WTC11 (cell line): ENCODE measurements at regions not wholly inside any gene's neighbourhood (a gene's known extent, or its start where the extent isn't known, plus 50 kb on each side); places are given as distances from the start of the nearest gene placed in this dataset.

Source experiments
- ATAC-seq: fragments of 200-7000 bp; cut with Tn5 transposase; 2 replicates; pipeline ENCODE4 v1.10.0; 2021; ENCODE audit warnings: mild to moderate bottlenecking, moderate library complexity
- CTCF ChIA-PET: fragments of 300-600 bp; sonication (Branson Sonifier 250); formaldehyde crosslinking; loops from one replicate; lab custom pipeline; 2021; ENCODE audit warnings: antibody characterized with exemption; lab: Charles Lee
- POLR2A ChIA-PET: fragments of 350-600 bp; sonication (Branson Sonifier 250); formaldehyde crosslinking; loops from one replicate; lab custom pipeline; 2021; ENCODE audit warnings: antibody characterized with exemption; lab: Charles Lee
- DNase-seq: peaks from one replicate; pipeline ENCODE4 v3.0.0; 2021; ENCODE audit warnings: low spot score
- H3K27ac Mint-ChIP-seq: 2 replicates; pipeline ENCODE4 v1.8.0; 2021; ENCODE audit warnings: mixed read lengths
- H3K27me3 Mint-ChIP-seq: 2 replicates; pipeline ENCODE4 v1.8.0; 2021; ENCODE audit warnings: low read depth, mild to moderate bottlenecking, moderate library complexity, mixed read lengths
- H3K36me3 Mint-ChIP-seq: 2 replicates; pipeline ENCODE4 v1.8.0; 2021; ENCODE audit warnings: mixed read lengths
- H3K4me1 Mint-ChIP-seq: 2 replicates; pipeline ENCODE4 v1.8.0; 2022; ENCODE audit warnings: mixed read lengths
- H3K4me3 Mint-ChIP-seq: 2 replicates; pipeline ENCODE4 v1.8.0; 2021; ENCODE audit warnings: mild to moderate bottlenecking, moderate library complexity, mixed read lengths
- H3K9me3 Mint-ChIP-seq: 2 replicates; pipeline ENCODE4 v1.8.0; 2021; ENCODE audit warnings: mixed read lengths
- AFF4 ChIP-seq: sonication (generic); formaldehyde crosslinking; IDR thresholded peaks from 2 replicates; pipeline ENCODE4 v1.8.1; 2023; ENCODE audit warnings: mild to moderate bottlenecking, missing genetic modification reagents, borderline replicate concordance
- ARID4B ChIP-seq: sonication (generic); formaldehyde crosslinking; IDR thresholded peaks from 2 replicates; pipeline ENCODE4 v1.8.0; 2023; ENCODE audit warnings: missing genetic modification reagents, mild to moderate bottlenecking, borderline replicate concordance
- ATF6 ChIP-seq: sonication (generic); formaldehyde crosslinking; IDR thresholded peaks from 2 replicates; pipeline ENCODE4 v1.8.1; 2023; ENCODE audit warnings: mild to moderate bottlenecking, missing genetic modification reagents
- ELF4 ChIP-seq: sonication (generic); formaldehyde crosslinking; IDR thresholded peaks from 2 replicates; pipeline ENCODE4 v1.8.1; 2022; ENCODE audit warnings: low read depth, mild to moderate bottlenecking, moderate library complexity, missing genetic modification reagents
- GRHL2 ChIP-seq: fragments of 250-450 bp; sonication (Bioruptor Pico); IDR thresholded peaks from 2 replicates; pipeline ENCODE4 v1.8.0; 2022; ENCODE audit warnings: mild to moderate bottlenecking, moderate library complexity; ENCODE audit not compliant: insufficient replicate concordance, severe bottlenecking
- HMGA2 ChIP-seq: fragments of 250-450 bp; sonication (Bioruptor Pico); IDR thresholded peaks from 2 replicates; pipeline ENCODE4 v1.4.0; 2021; ENCODE audit warnings: mild to moderate bottlenecking, moderate library complexity
- MAX ChIP-seq: sonication (generic); formaldehyde crosslinking; IDR thresholded peaks from 2 replicates; pipeline ENCODE4 v1.8.0; 2022; ENCODE audit warnings: mild to moderate bottlenecking, missing genetic modification reagents
- NR1H2 ChIP-seq: sonication (generic); formaldehyde crosslinking; IDR thresholded peaks from 2 replicates; pipeline ENCODE4 v1.9.0; 2021; ENCODE audit warnings: mild to moderate bottlenecking, moderate library complexity, missing genetic modification reagents
- NR2C2 ChIP-seq: sonication (generic); formaldehyde crosslinking; IDR thresholded peaks from 2 replicates; pipeline ENCODE4 v1.8.0; 2022; ENCODE audit warnings: mild to moderate bottlenecking, missing genetic modification reagents
- NR3C1 ChIP-seq: sonication (generic); formaldehyde crosslinking; conservative IDR thresholded peaks from 2 replicates; pipeline ENCODE4 v1.8.1; 2023; ENCODE audit warnings: low read depth, mild to moderate bottlenecking, missing genetic modification reagents
- RELA ChIP-seq: sonication (generic); formaldehyde crosslinking; IDR thresholded peaks from 2 replicates; pipeline ENCODE4 v1.8.1; 2022; ENCODE audit warnings: missing genetic modification reagents, mild to moderate bottlenecking, borderline replicate concordance
- USF1 ChIP-seq: sonication (generic); formaldehyde crosslinking; IDR thresholded peaks from 2 replicates; pipeline ENCODE4 v1.8.0; 2022; ENCODE audit warnings: mild to moderate bottlenecking, missing genetic modification reagents
- ZNF281 ChIP-seq: sonication (generic); formaldehyde crosslinking; IDR thresholded peaks from 2 replicates; pipeline ENCODE4 v1.8.0; 2023; ENCODE audit warnings: mild to moderate bottlenecking, missing genetic modification reagents
- ZNF416 ChIP-seq: fragments of 250-450 bp; sonication (Bioruptor Pico); IDR thresholded peaks from 2 replicates; pipeline ENCODE4 v1.9.0; 2021; ENCODE audit warnings: mild to moderate bottlenecking, inconsistent platforms

GRCh38 chr20:57894522-57894921, 184.7 kb upstream of the PMEPA1 start:
- no peak overlapping the region for H3K27ac Mint-ChIP-seq
- TF ChIP-seq HMGA2 (CRISPR knock-in tag) (no peak), ARID4B (CRISPR knock-in tag) (no peak)
- TF ChIP-seq, all 79 proteins: peak for 0
- Mint-ChIP-seq H3K4me1 (peaks cover 14% of the 10 kb centered on the region), H3K9me3 (no peaks in the 10 kb centered on the region), H3K27me3 (no peaks in the 10 kb centered on the region; the same call in 1 of the 2 replicates), H3K4me3 (no peak overlapping the region), H3K36me3 (no peaks in the 10 kb centered on the region)
- DNase-seq (no peak), ATAC-seq (no peak)
- ChIA-PET POLR2A (no interaction called here), CTCF (no interaction called here)

- no peak overlapping the region for H3K4me3 Mint-ChIP-seq
- TF ChIP-seq ZNF281 (no peak), GRHL2 (CRISPR knock-in tag) (no peak), NR1H2 (CRISPR knock-in tag) (no peak), ELF4 (no peak), AFF4 (CRISPR knock-in tag) (no peak), ZNF416 (CRISPR knock-in tag) (no peak), NR2C2 (CRISPR knock-in tag) (no peak), MAX (CRISPR knock-in tag) (no peak), NR3C1 (CRISPR knock-in tag) (no peak), USF1 (no peak), RELA (CRISPR knock-in tag) (no peak), ATF6 (CRISPR knock-in tag) (no peak)
- no peak for DNase-seq
- peaks cover 10% of the 10 kb centered on the region for H3K4me1 Mint-ChIP-seq
- H3K9me3 Mint-ChIP-seq, result no peaks in the 10 kb centered on the region
- CTCF ChIA-PET, result no interaction called here
- no peaks in the 10 kb centered on the region for H3K36me3 Mint-ChIP-seq
- H3K27me3 Mint-ChIP-seq, result no peaks in the 10 kb centered on the region; the same call in 1 of the 2 replicates
- POLR2A ChIA-PET, result no interaction called here
- no peak overlapping the region for H3K27ac Mint-ChIP-seq
- ATAC-seq, result no peak
Measured at GRCh38 chr20:57894096-57894495, 184.3 kb upstream of the PMEPA1 start.
